GF-D8 (cell line): ENCODE measurements at regions not wholly inside any gene's neighbourhood (a gene's known extent, or its start where the extent isn't known, plus 50 kb on each side); places are given as distances from the start of the nearest gene placed in this dataset.

Source experiments
- DNase-seq: peaks from one replicate; lab custom pipeline; 2025; lab: John Stamatoyannopoulos, UW

DNA sequence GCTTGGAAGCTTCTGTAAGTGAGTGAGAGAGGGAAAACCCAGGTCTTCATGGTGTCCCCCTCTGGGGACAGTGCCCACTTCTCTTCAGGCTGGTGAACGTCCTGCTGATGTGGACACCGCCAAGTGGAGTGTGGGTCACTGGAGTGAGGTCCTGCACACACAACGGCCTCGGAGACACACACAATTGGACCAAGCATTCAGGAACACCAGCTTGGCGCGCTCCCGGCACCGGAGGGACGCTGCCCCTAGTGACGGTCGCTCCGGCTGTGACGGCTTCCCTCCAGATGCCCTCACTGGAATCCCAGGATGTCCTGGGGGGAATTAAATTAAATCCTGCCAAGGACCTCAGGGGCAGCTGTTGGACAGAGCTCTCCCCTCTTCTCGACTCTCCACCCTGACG is 123.1 kb downstream of the ZNF664 start:
- DNase-seq = no peak

DNA sequence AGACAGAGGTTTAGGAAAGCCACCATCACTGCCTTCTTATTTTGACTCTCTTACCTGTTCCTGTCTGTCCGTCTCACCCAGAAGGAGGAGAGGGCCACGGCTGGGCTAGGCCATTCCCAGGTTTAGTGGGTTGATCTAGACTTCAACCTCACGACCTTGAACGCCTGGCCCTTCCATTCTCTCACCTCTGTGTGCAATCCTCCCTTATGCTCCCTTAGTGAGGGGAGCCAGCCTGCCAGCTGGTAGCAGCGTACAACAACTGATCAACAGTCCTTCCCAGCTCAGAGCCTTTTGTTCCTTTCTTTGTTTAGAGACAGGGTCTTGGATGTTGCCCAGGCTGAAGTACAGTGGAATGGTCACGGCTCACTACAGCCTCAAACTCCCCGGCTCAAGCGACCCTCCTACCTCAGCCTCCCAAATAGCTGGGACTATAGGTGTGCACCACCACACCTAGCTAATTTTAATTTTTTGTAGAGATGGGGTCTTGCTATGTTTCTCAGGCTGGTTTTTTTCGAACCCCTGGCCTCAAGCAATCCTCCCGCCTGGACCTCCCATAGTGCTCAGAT is 123.9 kb downstream of the ZNF664 start:
- DNase-seq = no peak

DNA sequence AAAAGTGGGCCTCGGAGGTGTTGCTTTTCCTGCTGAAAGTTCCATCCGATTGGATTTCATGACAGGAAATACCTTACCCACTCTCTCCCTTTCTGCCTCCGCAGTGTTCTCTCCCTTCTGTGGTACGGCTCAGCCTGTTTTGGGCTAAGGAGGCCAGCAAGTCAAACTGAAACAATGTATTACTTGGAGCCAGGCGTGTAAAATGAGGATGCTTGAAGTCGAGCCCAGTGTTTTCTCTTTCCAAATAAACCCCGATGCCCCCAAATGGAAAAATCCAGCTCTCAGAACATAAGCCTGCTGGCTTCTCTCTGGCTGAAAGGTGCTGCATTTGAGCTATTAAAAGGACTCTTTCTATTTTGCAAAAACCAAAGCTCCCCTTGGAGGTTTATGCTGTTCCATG is 124.7 kb downstream of the ZNF664 start:
- no peak for DNase-seq

DNA sequence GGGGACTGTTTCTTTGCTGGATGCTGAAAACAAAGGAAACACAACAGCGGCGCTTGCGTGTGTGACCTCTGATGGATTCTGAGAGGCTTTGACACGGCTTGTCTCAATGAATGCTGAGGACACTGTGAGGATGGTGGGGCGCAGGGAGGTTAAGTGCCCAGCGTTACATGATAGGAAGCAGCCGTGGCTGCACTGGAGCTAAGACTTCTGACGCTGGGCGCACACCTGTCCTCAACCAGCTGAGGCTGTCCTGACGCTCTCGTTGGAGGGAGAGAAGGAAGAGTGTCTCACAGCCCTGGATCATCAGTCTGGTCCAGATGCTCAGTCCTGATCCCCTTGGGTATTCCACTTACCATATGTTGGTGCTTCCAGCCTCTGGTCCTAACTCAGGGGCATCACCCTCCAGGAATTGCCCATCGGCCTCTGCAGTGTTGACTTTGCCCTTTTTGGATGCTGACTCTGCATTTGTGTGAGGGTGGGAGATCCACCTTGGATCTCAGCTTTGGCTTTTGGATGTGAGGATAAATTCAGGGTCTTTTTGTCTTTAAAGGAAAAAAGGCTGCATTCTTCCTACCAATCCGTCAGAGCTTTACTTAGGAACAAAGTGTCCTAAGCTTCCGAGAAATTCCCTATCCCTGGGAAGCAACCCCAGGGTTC is 125.2 kb downstream of the ZNF664 start:
- DNase-seq = no peak

DNA sequence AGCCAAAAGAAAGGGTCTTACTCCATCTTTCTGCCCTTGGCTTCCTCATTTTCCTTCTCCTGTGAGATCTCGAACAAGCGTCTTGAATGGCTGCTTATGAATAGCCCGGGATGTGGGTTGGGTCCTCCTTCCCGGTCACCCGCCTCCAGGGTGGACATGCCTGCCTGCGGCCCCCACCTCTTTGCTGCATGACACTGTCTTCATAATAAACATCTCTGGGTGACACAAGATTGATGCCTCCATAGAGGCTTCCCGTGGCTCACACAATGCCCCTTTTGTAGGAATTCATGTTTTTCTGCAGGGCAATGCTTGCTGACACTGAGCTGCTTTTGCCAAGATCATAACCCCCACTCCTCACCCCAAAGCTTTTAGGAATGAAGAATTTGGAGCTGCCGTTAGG is 125.9 kb downstream of the ZNF664 start:
- no peak for DNase-seq

DNA sequence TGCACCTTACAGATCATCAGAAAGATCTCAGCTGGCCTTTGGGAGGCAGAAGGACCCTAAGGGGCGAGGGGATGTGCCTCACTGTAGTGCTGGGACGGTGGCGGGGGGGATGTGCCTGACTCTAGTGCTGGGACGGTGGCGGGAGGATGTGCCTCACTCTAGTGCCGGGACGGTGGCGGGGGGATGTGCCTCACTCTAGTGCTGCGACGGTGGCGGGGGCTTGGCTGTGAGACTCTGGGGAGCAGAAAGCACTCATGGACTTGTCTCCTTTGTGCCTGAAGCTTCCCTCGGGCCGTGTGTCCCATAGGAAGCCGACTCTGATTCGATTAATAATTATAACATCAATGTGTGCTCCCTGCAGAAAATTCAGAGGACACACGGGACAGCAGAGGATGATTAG is 126.6 kb downstream of the ZNF664 start:
- DNase-seq = no peak

DNA sequence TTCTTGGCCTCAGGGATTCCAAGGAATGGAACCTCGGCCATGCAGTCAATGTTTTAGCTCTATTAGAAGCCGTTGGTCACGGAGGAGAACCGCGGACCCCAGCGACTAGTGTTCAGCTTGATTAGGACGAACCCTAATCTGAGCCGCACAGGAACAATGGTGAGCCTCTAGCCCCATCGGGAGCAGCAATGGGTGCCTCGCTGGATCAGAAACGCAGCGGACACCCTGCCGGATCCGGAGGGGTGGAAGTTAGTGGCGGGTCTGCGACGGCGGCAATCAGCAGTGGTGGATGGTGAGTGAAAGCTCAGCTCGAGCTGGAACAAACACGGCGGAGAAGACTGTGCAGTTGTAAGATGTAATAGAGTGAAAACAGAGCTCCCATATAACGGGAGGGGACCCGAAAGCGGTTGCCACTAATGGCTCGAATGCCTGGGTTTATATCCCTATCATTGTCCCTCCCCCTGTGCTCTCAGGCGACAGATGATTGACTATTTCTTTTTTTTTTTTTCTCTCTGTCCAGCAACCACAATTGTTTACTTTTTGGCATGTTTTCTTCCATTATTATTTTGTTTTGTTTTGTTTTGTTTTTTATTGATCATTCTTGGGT is 127.7 kb downstream of the ZNF664 start:
- no peak for DNase-seq

DNA sequence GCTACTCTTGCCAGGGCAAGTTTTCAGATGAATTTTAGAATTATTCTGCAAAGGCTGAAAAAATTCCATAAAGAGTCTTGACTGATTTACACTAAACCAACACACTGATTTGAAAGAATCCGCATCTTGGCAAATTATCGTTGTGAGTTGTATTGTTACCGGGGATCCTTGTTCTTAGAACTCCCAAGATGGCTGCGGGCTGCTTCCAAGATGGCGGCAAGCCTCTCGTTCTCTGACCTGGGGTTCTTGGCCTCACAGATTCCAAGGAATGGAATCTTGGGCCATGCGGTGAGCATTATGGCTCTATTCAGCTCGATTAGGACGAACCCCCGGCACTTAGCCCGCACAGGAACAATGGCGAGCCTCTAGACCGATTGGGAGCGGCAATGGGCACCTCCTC is 132.5 kb downstream of the ZNF664 start:
- no peak for DNase-seq

DNA sequence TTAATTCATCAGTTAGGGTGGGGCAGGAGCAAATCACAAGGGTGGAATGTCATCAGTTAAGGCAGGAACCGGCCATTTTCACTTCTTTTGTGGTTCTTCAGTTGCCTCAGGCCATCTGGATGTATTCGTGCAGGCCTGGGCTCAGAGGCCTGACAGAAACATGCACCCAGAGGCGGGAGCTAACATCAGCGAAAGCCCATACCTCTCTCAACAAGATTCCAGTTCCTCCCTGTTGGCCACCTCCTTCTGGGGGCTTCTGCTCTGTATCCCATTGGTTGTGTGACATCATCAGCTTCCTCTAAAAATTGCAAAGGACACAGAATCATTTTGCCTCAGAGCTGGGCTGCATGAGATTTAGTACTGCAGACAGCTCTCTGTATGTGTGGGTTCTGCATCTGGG is 134.3 kb downstream of the ZNF664 start:
- no peak for DNase-seq

DNA sequence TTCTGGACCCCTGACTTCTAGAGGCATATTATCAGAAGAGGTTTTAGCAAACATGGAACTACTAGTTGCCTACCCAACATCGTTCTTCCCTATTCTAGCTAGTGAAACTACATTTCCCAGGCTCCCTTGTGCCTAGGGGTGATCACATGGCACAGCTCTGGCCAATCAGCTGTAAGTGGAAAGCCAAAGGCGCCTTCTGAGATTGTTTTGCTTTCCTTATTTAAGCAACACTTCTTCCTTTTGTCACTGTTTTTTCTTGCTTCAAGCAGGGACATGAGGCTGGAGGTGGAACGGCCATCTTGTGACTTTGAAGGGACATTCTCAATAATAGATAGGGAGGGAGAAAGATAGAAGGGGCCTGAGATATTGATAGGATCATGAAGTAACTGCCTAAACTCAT is 136.7 kb downstream of the ZNF664 start:
- no peak for DNase-seq

DNA sequence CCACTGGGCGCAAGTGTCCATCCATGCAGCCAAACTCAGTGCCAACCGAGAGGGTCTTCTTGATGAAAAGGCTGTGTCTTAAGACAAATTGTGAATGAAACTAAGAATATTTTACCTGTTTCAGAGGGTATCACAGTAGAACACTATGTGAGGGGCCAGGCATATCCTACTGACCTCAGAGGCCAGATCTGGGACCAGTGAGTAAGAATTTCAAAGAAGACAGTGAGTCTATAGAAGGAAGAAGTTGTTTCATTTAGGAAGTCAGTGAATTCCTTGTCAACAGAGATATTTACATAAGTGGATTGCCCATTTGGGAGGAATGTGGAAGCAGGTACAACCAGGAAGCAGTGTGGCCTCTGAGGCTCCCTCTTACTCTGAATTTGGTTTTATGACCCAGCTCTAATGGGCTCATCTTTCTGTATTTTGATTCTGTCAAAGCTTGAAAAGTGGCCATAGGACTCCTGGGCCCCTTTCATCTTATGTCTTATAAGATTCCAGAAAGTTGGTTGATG is 137.4 kb downstream of the ZNF664 start:
- no peak for DNase-seq

DNA sequence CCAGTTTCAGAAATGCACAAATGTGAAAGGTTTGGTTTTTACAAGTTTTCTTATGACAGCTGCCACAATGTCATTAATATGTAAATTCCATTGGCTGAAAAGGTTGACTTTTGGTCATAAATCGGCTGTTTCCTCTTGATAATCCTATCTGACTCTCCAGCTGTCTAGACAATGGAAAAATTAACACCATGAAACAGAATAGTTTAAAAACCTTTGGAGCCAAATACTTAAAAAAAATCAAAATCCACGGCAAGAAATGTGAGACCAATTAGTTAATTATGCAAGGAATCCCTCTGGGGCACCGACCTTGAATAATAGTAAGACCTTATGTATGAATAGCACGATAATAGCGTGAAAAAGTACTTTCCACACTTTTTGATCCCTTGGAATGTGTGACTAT is 138.0 kb downstream of the ZNF664 start:
- no peak for DNase-seq

DNA sequence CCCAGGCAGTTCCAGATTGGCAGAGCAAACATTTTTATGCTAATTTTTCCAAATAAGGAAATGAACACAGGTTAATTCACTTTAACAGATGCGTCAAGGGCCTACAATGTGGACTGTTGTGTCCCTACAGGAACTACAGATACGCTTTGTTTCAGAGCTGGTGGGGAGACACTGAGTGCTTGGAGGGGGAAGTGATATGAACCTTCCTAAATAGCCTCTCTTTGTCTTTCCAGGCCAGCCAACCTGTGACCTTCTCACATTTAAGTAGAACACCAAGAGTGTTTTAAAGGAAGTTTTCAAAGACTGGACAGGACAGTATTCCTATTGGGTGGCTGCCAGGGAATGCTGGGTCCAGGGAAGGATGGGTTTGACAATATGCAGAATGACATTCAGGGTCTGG is 141.3 kb downstream of the ZNF664 start:
- no peak for DNase-seq

DNA sequence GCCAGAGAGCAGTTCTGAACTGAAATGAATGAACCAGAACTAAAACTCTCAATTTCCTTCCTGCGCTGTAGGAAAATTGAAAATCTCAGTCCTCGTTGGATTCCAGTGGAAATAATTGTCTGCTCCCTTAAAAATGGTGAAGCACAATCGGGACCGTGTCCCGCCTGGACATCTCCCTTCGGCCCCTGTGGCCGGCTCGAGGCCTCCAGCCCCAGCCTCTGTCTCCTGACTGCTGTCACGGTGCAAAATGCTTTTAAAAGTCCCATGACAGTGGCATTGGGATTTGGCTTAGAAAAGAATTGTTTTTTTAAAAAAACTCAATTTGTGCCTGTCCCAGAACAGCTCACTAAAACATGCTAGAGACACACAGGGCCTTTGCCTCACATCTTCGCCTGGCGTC is 142.5 kb downstream of the ZNF664 start:
- no peak for DNase-seq

DNA sequence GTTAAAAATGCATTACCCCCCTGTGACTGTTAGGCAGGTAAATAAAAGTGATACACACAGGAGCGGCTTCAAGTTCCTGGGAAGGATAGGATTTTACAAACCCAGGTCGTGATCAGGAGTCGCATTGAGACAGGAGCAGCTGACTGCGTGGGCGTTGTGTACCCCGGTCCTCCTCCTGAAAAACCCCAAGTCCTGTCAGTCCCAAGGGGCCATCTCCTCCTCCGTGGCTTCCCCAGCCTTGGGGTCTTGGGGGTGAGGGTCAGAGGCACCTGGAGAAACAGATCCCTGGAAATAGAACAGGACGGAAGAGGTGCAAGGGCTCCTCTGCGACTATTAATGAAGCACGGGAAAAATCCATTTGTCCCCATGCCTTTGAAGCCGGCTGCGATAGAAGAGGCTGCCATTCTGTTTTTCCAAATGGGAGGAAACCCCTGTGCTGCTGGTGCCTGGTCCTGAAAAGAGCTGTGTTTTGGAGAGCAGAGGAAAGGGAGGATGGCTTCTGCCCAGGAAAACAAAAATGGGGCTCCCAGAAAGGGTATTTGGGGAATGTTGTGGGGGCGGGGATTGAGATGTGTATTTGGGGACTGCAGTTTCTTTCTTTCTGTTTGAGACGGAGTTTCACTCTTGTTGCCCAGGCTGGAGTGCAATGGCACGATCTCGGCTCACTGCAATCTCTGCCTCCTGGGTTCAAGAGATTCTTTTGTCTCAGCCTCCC is 143.1 kb downstream of the ZNF664 start:
- no peak for DNase-seq

DNA sequence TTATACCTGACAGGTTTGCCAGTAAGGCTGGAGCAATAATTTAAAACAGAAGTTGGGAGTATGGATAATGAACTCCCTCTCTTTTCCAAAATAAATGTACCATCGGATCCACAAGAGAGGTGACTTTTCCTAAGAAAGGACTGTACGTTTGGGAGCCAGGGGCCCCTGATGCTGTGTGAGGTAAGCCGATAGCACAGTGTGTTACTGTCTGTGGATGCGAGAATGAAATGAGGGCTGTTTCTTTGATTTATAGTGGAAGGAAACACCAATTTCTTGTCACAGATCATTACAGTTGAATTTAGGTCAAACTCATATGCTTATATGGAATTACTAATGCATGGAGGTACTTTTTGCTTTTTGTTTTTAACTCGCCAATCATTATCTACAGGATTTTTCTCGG is 147.7 kb downstream of the ZNF664 start:
- DNase-seq = no peak

DNA sequence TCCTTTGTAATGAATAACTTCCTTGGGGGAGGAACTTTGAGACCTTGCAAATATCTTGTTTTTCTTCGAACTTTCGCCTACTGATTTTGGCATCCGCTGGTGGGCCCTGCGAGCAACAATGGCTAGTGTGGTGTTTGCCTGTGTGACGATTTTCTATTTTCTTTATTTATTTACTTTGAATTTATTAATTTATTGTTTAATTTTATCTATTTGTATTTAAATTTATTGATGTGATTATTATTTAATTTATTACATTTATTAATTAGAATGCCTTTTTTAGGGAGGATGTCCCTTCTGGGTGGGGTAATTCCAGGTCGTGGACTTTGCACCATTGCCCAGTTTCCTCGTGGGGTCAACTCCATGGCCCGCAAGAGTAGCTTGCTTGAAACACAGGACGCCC is 149.7 kb downstream of the ZNF664 start:
- no peak for DNase-seq

DNA sequence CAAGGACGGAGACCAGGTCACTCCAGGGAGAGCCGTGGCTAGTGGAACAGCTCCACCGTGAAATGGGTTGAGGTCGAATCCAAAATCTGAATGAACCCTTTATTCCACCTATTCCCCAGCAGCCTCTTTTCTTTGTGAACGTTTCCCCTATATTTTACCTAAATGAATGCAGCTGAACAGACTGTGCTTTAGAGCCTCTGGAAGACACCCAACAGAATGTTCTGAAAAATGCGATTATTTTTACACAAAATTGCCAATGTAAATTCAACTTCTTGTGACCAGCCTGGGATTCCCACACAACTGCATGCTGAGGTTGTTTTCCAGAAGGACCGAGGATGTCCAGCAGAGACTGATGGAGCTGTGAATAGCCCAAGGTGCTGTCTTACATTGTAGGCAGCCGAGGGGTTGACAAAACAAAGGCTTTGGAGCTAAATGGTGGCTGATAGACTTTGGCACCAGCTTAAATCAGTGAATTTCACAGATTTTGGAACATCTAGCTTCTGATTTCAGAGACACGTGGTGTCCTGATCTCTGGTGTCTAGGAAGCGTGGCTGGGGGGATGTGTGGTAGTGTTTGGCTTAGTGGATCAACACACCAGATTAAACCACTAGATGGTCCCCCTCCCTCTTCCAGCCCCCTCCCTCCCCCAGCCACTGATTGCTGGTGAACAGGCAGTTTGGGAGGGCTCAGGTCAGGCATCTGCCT is 150.4 kb downstream of the ZNF664 start:
- DNase-seq = no peak

DNA sequence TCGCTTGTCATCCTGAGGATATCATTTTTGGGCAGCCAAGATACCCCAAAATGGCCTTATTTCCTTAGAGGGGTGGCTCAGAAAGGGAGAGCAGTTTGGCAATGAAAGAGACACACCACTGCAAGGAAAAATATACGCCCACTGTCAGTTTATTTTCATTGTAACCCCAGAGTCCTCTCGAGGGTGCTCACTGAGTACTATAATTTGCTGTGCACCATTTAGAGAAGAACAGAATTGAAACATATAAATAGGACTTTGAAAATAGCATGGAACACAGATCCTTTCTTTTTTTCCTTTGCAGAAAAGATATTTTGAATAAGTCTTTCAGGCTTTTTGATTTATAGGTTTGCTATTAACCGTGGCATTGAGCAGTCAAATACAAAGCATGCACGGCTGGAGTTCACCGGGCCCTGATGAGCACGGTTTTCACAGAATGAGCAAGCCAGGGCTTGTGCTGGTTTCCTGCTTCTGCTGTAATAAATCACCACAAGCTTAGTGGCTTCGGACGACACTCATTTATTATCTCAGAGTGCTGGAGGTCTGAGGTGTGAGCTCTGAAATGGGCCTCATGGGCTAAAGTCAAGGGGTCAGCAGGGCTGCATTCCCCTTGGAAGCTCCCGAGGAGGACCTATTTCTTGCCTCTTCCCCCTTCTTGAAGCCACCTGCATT is 152.3 kb downstream of the ZNF664 start:
- no peak for DNase-seq

DNA sequence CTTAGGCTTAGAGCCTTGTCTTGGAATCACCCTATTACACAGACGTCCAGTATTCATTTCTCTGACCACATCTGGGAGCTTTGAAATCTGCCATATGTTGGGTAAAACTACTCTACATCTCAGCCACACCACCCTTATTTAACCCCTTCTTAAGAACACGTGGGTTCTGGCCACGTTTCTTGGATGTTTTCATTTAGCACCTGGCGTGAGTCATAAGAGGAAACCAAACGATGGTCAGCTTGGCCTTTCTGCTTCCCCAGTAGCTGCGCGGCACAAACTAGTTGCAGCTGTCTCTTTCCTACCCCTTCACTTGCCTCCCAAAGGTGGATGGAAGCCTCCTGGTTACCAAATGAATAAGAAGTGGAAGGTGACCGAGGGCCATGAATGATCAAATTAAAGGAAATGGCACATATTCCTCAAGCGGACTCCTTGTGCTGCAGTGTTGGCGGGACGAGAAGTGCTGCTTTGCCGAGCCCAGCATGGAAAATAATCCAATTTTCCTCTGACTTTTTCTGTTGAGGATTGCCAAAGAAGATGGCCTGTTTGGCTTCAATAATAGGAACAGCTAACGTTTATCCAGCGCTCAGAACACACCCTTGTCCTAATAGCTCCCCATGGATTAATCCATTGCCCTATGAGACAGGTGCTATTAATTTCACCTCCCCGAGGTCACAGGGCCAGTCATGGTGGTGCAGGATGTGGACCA is 154.1 kb downstream of the ZNF664 start:
- no peak for DNase-seq

DNA sequence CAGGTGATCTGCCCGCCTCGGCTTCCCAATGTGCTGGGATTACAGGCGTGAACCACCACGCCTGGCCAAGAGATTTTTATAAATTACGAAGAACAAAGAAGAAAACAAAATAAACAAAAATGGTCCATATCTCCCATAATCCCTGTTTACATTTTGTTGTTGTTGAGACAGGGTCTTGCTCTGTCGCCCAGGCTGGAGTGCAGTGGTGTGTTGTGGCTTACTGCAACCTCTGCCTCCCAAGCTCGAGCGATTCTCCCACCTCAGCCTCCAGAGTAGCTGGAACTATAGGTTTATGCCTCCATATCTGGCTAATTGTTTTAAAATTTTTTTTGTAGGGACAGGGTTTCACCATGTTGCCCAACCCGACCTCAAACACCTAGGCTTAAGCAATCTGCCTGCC is 156.1 kb downstream of the ZNF664 start:
- no peak for DNase-seq
